ENCODE measurements at regions not wholly inside any gene's neighbourhood (a gene's known extent, or its start where the extent isn't known, plus 50 kb on each side); places are given as distances from the start of the nearest gene placed in this dataset.

- Histone ChIP-seq H2AFZ (no peak overlapping the region), H3K27me3 (replicated peaks; ENCODE audit: insufficient read depth) (no peaks in the 10 kb centered on the region), H3K79me2 (ENCODE audit: insufficient read depth) (no peaks in the 10 kb centered on the region), H3F3A (ENCODE audit: insufficient read depth) (no peaks in the 10 kb centered on the region), H3K9me3 (ENCODE audit: low read depth) (no peaks in the 10 kb centered on the region), H3K4me3 (no peak overlapping the region), H3K36me3 (ENCODE audit: low read depth) (no peaks in the 10 kb centered on the region), H3K4me2 (ENCODE audit: unreplicated experiment) (no peak overlapping the region), H3K9ac (no peak overlapping the region), H3K27ac (no peak overlapping the region), H3K4me1 (ENCODE audit: insufficient read depth) (no peaks in the 10 kb centered on the region), H4K20me1 (ENCODE audit: insufficient read depth) (no peaks in the 10 kb centered on the region), H3K9me2 (ENCODE audit: insufficient read depth) (no peaks in the 10 kb centered on the region; the same call in 1 of the 2 replicates)
- TF ChIP-seq EZH2phosphoT487 (IDR thresholded peaks at IDR 0.05; ENCODE audit: insufficient read depth, low read depth) (no peak), EZH2 (IDR thresholded peaks at IDR 0.05; ENCODE audit: insufficient read depth, poor library complexity, severe bottlenecking) (no peak)
- no peak for DNase-seq
- in situ Hi-C loops (cut with MboI), result no loop called here
- WGBS, 2 experiments (ENCODE audit: low coverage in 1 of 2, low lambda C conversion rate in 2 of 2, missing lambda C conversion rate in 2 of 2), result 64 to 73% methylated on average over 2 of the region's 2 CpGs
Measured at GRCh38 chr4:124192544-124192943, 520.0 kb downstream of the ANKRD50 start.

DNA sequence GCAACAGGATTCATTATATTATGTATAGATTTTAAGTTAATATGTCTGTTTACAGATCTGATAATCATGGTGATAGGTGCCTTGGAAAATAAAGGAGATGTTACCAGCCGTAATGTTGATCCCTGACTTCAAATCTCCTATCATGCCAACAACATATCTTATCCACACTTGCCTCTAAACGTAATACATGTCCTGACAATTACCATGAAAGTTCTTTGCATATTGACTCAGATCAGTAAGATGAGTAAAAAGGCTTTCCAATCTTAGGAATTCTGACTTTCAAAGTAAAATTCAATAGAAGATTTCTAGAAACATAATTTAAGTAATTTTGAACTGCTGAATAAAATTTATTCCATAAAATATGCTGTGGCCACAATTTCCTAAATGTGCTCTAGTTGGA lies 513.3 kb downstream of the ANKRD50 start:
- H3F3A ChIP-seq (ENCODE audit: insufficient read depth), result peaks cover 13% of the 10 kb centered on the region; the same call in 1 of the 2 replicates
- no peak overlapping the region for H3K9ac ChIP-seq
- no peak overlapping the region for H3K4me2 ChIP-seq (ENCODE audit: unreplicated experiment)
- H2AFZ ChIP-seq, result no peak overlapping the region
- no peak for DNase-seq
- H3K9me2 ChIP-seq (ENCODE audit: insufficient read depth), result no peaks in the 10 kb centered on the region
- TF ChIP-seq EZH2phosphoT487 (IDR thresholded peaks at IDR 0.05; ENCODE audit: insufficient read depth, low read depth) (no peak), EZH2 (IDR thresholded peaks at IDR 0.05; ENCODE audit: insufficient read depth, poor library complexity, severe bottlenecking) (no peak)
- H3K79me2 ChIP-seq (ENCODE audit: insufficient read depth), result no peaks in the 10 kb centered on the region
- H3K4me3 ChIP-seq, result no peak overlapping the region
- no peaks in the 10 kb centered on the region for H3K36me3 ChIP-seq (ENCODE audit: low read depth)
- WGBS, 2 experiments (ENCODE audit: low coverage in 1 of 2, low lambda C conversion rate in 2 of 2, missing lambda C conversion rate in 2 of 2), result 98 to 99% methylated on average over 2 of the region's 2 CpGs
- in situ Hi-C loops (cut with MboI), result no loop called here
- H3K4me1 ChIP-seq (ENCODE audit: insufficient read depth), result peaks cover 39% of the 10 kb centered on the region
- no peak overlapping the region for H3K27ac ChIP-seq
- H3K9me3 ChIP-seq (ENCODE audit: low read depth), result no peaks in the 10 kb centered on the region
- no peaks in the 10 kb centered on the region for H4K20me1 ChIP-seq (ENCODE audit: insufficient read depth)
- no peaks in the 10 kb centered on the region for H3K27me3 ChIP-seq (replicated peaks; ENCODE audit: insufficient read depth)

DNA sequence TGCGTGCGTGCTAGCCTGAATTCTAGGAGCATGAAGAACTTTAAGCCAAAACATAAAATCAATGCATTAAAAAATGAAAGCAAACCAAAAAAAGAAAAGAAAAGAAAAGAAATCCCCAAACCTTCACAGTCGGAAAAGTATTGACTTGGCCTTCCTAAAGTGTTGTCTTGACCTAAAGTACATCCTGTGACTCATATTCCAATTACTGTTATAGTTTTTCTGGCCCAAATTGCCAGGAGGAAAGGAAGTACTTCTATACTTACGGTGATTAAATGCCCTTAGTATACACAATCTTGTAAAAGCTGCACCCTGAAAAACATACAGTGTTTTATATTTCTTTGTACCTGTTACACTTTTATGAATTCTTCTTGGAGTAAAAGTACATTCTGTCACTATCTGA lies 512.8 kb downstream of the ANKRD50 start:
- DNase-seq, result peak; percentile 65
- H3K27me3 ChIP-seq (replicated peaks; ENCODE audit: insufficient read depth), result no peaks in the 10 kb centered on the region
- in situ Hi-C loops (cut with MboI), result no loop called here
- TF ChIP-seq EZH2phosphoT487 (IDR thresholded peaks at IDR 0.05; ENCODE audit: insufficient read depth, low read depth), result no peak
- TF ChIP-seq EZH2 (IDR thresholded peaks at IDR 0.05; ENCODE audit: insufficient read depth, poor library complexity, severe bottlenecking), result no peak
- no peak overlapping the region for H3K27ac ChIP-seq
- H3F3A ChIP-seq (ENCODE audit: insufficient read depth), result peaks cover 14% of the 10 kb centered on the region
- H2AFZ ChIP-seq, result no peak overlapping the region
- H4K20me1 ChIP-seq (ENCODE audit: insufficient read depth), result no peaks in the 10 kb centered on the region
- H3K4me2 ChIP-seq (ENCODE audit: unreplicated experiment), result no peak overlapping the region
- no peaks in the 10 kb centered on the region for H3K9me2 ChIP-seq (ENCODE audit: insufficient read depth)
- no peak overlapping the region for H3K9ac ChIP-seq
- no peaks in the 10 kb centered on the region for H3K79me2 ChIP-seq (ENCODE audit: insufficient read depth)
- H3K9me3 ChIP-seq (ENCODE audit: low read depth), result no peaks in the 10 kb centered on the region
- peaks cover 45% of the 10 kb centered on the region for H3K4me1 ChIP-seq (ENCODE audit: insufficient read depth)
- WGBS, 2 experiments (ENCODE audit: low coverage in 1 of 2, low lambda C conversion rate in 2 of 2, missing lambda C conversion rate in 2 of 2), result 55 to 58% methylated on average over 4 of the region's 4 CpGs
- H3K4me3 ChIP-seq, result no peak overlapping the region
- no peaks in the 10 kb centered on the region for H3K36me3 ChIP-seq (ENCODE audit: low read depth)

DNA sequence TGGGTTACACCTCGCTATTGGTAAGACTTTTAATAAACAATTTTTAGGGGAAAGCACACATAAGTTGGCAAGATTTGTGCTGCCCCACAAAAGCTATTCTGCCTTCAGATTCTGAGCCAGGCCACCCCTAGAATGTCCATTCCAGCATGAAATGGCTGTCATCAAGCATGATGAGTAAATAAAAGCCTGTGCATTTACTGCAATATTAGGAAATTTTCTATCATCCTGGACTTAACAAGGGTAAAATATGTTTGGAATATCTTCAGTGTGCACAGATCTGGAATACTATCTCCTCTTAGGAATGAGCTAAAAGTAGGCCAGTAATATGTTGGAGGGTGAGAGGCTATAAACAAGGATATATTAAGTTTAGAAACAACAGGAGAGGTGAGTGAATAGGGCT lies 510.9 kb downstream of the ANKRD50 start:
- Histone ChIP-seq H3K27me3 (replicated peaks; ENCODE audit: insufficient read depth) (no peaks in the 10 kb centered on the region), H3K4me1 (ENCODE audit: insufficient read depth) (peaks cover 47% of the 10 kb centered on the region), H3K36me3 (ENCODE audit: low read depth) (no peaks in the 10 kb centered on the region), H4K20me1 (ENCODE audit: insufficient read depth) (no peaks in the 10 kb centered on the region), H3F3A (ENCODE audit: insufficient read depth) (peaks cover 22% of the 10 kb centered on the region), H3K9me2 (ENCODE audit: insufficient read depth) (no peaks in the 10 kb centered on the region), H3K9me3 (ENCODE audit: low read depth) (no peaks in the 10 kb centered on the region), H3K79me2 (ENCODE audit: insufficient read depth) (no peaks in the 10 kb centered on the region), H3K27ac (no peak overlapping the region), H2AFZ (no peak overlapping the region), H3K4me3 (no peak overlapping the region), H3K9ac (no peak overlapping the region), H3K4me2 (ENCODE audit: unreplicated experiment) (no peak overlapping the region)
- WGBS, 2 experiments (ENCODE audit: low coverage in 1 of 2, low lambda C conversion rate in 2 of 2, missing lambda C conversion rate in 2 of 2), result 32 to 33% methylated on average over 1 of the region's 1 CpG
- in situ Hi-C loops (cut with MboI), result no loop called here
- DNase-seq, result no peak
- TF ChIP-seq EZH2phosphoT487 (IDR thresholded peaks at IDR 0.05; ENCODE audit: insufficient read depth, low read depth) (no peak), EZH2 (IDR thresholded peaks at IDR 0.05; ENCODE audit: insufficient read depth, poor library complexity, severe bottlenecking) (no peak)

DNA sequence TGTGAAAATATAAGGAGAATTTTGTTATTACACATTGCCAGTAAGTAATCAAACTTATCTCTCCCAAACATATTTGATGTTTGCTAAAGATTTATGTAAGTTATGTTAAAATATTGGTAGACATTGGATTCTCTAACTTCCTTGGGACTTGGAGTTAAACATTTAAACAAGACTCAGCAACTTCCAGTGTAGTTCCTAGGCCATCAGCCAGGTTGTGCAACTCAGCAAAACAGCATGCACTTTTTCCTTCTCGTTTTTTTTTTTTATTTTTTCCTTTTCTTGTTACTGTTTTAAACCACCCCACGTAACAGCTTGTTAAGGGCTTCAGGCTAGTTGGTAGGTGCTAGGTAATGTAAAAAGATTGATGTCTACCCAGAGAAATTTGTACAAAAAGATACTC lies 510.4 kb downstream of the ANKRD50 start:
- peaks cover 51% of the 10 kb centered on the region for H3K4me1 ChIP-seq (ENCODE audit: insufficient read depth)
- DNase-seq, result peak; percentile 67
- H2AFZ ChIP-seq, result no peak overlapping the region
- H3K27ac ChIP-seq, result no peak overlapping the region
- H3F3A ChIP-seq (ENCODE audit: insufficient read depth), result peaks cover 26% of the 10 kb centered on the region
- no peaks in the 10 kb centered on the region for H4K20me1 ChIP-seq (ENCODE audit: insufficient read depth)
- H3K4me3 ChIP-seq, result no peak overlapping the region
- no peak overlapping the region for H3K9ac ChIP-seq
- H3K27me3 ChIP-seq (replicated peaks; ENCODE audit: insufficient read depth), result no peaks in the 10 kb centered on the region
- no peak overlapping the region for H3K4me2 ChIP-seq (ENCODE audit: unreplicated experiment)
- TF ChIP-seq EZH2 (IDR thresholded peaks at IDR 0.05; ENCODE audit: insufficient read depth, poor library complexity, severe bottlenecking), result no peak
- no peak for TF ChIP-seq EZH2phosphoT487 (IDR thresholded peaks at IDR 0.05; ENCODE audit: insufficient read depth, low read depth)
- H3K79me2 ChIP-seq (ENCODE audit: insufficient read depth), result no peaks in the 10 kb centered on the region
- H3K9me2 ChIP-seq (ENCODE audit: insufficient read depth), result no peaks in the 10 kb centered on the region
- WGBS, 2 experiments (ENCODE audit: low coverage in 1 of 2, low lambda C conversion rate in 2 of 2, missing lambda C conversion rate in 2 of 2), result 38 to 40% methylated on average over 2 of the region's 2 CpGs
- in situ Hi-C loops (cut with MboI), result no loop called here
- no peaks in the 10 kb centered on the region for H3K36me3 ChIP-seq (ENCODE audit: low read depth)
- H3K9me3 ChIP-seq (ENCODE audit: low read depth), result no peaks in the 10 kb centered on the region
